ENCODE measurements at regions not wholly inside any gene's neighbourhood (a gene's known extent, or its start where the extent isn't known, plus 50 kb on each side); places are given as distances from the start of the nearest gene placed in this dataset.
"Not testable (repeated sequence)": the region's sequence is repeated elsewhere in the genome, so short reads cannot be mapped to it uniquely, and the experiment has no call there.

GRCh38 chr21:5128261-5128660, 5393.1 kb upstream of the TPTE start:
- DNase-seq (ENCODE audit: low read depth): peak; percentile 11

- not testable (repeated sequence) for DNase-seq (ENCODE audit: low read depth)
Measured at GRCh38 chr21:5133824-5134223, 5387.6 kb upstream of the TPTE start.

- DNase-seq (ENCODE audit: low read depth): not testable (repeated sequence)
Measured at GRCh38 chr21:5136406-5136805, 5385.0 kb upstream of the TPTE start.

- DNase-seq (ENCODE audit: low read depth): not testable (repeated sequence)
Measured at GRCh38 chr21:5137006-5137405, 5384.4 kb upstream of the TPTE start.

GRCh38 chr21:5138687-5139086, 5382.7 kb upstream of the TPTE start:
- not testable (repeated sequence) for DNase-seq (ENCODE audit: low read depth)

- not testable (repeated sequence) for DNase-seq (ENCODE audit: low read depth)
Measured at GRCh38 chr21:5139528-5139927, 5381.9 kb upstream of the TPTE start.

- not testable (repeated sequence) for DNase-seq (ENCODE audit: low read depth)
Measured at GRCh38 chr21:5143011-5143410, 5378.4 kb upstream of the TPTE start.

GRCh38 chr21:5144731-5145130, 5376.7 kb upstream of the TPTE start:
- not testable (repeated sequence) for DNase-seq (ENCODE audit: low read depth)

- not testable (repeated sequence) for DNase-seq (ENCODE audit: low read depth)
Measured at GRCh38 chr21:5147685-5148084, 5373.7 kb upstream of the TPTE start.

- not testable (repeated sequence) for DNase-seq (ENCODE audit: low read depth)
Measured at GRCh38 chr21:5149222-5149621, 5372.2 kb upstream of the TPTE start.

GRCh38 chr21:5153842-5154640, 5367.3 kb upstream of the TPTE start:
- not testable (repeated sequence) for DNase-seq (ENCODE audit: low read depth)

- DNase-seq (ENCODE audit: low read depth): peak; percentile 15
Measured at GRCh38 chr21:5154641-5154982, 5366.8 kb upstream of the TPTE start.

GRCh38 chr21:5162693-5163574, 5358.4 kb upstream of the TPTE start:
- not testable (repeated sequence) for DNase-seq (ENCODE audit: low read depth)

- not testable (repeated sequence) for DNase-seq (ENCODE audit: low read depth)
Measured at GRCh38 chr21:5165829-5166228, 5355.6 kb upstream of the TPTE start.

All from GM04503 (cell line).